ENCODE measurements at regions not wholly inside any gene's neighbourhood (a gene's known extent, or its start where the extent isn't known, plus 50 kb on each side); places are given as distances from the start of the nearest gene placed in this dataset.

DNA sequence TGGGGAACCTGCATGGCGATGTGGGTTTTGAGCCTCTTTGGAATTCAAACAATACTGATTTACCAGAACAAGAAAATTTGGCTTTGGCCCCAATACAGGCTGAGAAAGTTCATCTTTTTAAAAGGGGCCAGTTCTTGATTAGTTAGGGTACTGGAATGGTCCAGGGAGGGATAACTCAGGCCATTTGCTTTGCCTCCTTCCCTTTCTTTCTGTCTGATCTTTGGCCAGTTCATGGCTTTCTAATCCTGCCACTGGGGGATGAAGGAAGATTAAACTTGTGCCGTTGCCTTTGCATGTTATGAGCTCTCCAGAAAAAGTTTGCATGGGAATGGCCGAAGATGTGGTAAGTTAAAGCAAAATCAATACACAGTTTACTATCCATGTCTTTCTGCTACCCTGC lies 78.4 kb downstream of the ADAMTS15 start:
- TF ChIP-seq, protein P1, sequence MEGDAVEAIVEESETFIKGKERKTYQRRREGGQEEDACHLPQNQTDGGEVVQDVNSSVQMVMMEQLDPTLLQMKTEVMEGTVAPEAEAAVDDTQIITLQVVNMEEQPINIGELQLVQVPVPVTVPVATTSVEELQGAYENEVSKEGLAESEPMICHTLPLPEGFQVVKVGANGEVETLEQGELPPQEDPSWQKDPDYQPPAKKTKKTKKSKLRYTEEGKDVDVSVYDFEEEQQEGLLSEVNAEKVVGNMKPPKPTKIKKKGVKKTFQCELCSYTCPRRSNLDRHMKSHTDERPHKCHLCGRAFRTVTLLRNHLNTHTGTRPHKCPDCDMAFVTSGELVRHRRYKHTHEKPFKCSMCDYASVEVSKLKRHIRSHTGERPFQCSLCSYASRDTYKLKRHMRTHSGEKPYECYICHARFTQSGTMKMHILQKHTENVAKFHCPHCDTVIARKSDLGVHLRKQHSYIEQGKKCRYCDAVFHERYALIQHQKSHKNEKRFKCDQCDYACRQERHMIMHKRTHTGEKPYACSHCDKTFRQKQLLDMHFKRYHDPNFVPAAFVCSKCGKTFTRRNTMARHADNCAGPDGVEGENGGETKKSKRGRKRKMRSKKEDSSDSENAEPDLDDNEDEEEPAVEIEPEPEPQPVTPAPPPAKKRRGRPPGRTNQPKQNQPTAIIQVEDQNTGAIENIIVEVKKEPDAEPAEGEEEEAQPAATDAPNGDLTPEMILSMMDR (IDR thresholded peaks at IDR 0.05), result no peak
- no peak for ATAC-seq
- no peaks in the 10 kb centered on the region for H3K4me1 ChIP-seq
- H3K4me3 ChIP-seq, result no peak overlapping the region
- 93 to 95% methylated on average over 3 of the region's 3 CpGs for WGBS, 2 donors
- no peaks in the 10 kb centered on the region for H3K27me3 ChIP-seq
- FAIRE-seq, result no peak
- DNase-seq, result no peak
- no peak overlapping the region for H3K27ac ChIP-seq
- H3K36me3 ChIP-seq, result no peaks in the 10 kb centered on the region
- intact Hi-C loops (cut with DNase I), result no loop called here
- H3K9me3 ChIP-seq, result no peaks in the 10 kb centered on the region

DNA sequence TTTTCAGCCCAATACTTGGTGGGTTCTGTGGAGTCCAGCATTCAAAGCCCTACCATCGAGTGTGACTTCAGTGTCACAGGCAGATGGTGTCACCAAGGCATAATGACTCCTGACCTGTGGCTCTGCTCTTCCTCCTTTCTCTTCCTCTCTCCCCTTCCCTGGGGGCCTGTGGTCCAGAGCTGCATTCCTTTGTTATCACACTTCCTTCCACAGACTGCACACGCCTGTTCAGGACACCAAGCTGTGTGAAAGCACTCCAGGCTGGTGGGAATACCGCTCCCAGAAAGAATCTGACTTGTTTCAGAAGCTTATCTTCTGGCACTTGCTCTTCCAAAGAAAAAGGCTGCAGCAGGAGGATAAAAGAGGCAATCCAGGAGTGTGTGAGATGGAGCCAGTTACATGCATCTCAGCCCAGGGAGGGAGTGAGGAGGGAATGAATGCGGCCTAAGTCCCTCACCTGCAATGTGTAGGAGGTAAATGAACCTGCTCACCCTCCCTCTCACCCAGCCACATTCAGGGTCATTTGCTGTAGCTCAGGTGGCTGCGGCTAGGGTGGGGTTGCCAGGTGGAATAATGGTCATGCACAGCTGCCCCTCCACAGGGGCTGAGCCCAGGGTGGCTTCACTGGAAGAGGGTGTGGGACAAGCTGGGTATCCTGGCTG lies 79.3 kb downstream of the ADAMTS15 start:
- Histone ChIP-seq H3K27me3 (no peaks in the 10 kb centered on the region), H3K4me1 (no peaks in the 10 kb centered on the region), H3K36me3 (no peaks in the 10 kb centered on the region), H3K4me3 (no peak overlapping the region), H3K27ac (no peak overlapping the region), H3K9me3 (no peaks in the 10 kb centered on the region)
- DNase-seq, result no peak
- TF ChIP-seq, protein P1 (IDR thresholded peaks at IDR 0.05), result no peak
- intact Hi-C loops (cut with DNase I), result no loop called here
- no peak for FAIRE-seq
- peak in 3 of 4 donors; percentile 20 to 50 (median 39) for ATAC-seq
- 61 to 63% methylated on average over 5 of the region's 5 CpGs for WGBS, 2 donors

DNA sequence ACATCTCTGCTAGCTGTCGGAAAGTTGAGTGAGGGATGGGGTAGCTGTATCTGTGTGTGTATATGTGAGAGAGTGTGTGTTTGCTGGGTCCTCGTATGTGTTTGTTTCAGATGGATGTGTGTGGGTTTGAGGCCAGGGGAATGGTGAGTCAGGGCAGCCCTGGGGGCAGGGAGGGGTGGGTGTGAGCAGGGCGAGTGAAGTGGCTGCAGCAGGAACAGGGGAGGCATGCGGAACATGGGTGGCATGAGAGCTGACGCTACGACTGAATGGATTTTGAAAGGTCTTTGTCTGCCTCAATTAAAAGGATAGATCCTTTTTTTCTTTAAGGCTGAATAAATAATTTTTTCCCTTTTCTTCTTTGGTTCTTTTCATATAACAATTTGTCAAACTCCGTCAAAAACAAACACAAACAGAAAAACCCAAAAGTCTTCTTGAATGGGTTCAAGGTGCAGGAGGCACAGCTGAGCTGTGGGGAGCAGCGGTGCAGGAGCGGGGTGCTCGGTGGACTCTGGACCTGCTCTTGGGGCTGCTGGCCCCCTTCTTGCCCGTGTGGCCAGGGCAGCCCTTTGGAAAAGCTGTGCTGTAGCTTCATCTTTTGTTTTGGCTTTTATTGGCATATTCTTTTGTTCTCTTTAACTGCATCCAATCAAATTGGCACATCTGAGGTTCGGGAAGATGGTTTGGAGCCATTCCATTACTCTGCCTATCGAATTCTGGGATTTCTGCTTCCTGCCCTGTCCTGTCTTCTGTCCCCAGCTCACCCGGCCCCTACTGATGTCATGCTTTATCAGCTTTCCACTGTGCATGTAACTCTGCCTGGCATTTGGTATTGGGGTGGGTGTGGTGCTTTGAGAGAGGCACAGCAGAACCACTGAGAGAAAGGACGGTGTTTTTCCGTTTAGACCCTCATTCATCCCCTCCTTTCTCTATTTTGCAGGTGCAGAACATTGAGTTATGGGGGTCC lies 80.1 kb downstream of the ADAMTS15 start:
- Histone ChIP-seq H3K4me3 (no peak overlapping the region), H3K27ac (no peak overlapping the region), H3K27me3 (no peaks in the 10 kb centered on the region), H3K4me1 (no peaks in the 10 kb centered on the region), H3K36me3 (no peaks in the 10 kb centered on the region), H3K9me3 (no peaks in the 10 kb centered on the region)
- 75 to 77% methylated on average over 16 of the region's 16 CpGs for WGBS, 2 donors
- TF ChIP-seq, protein P1 (IDR thresholded peaks at IDR 0.05), result no peak
- FAIRE-seq (no peak), ATAC-seq (no peak), DNase-seq (no peak)
- intact Hi-C loops (cut with DNase I), result no loop called here

DNA sequence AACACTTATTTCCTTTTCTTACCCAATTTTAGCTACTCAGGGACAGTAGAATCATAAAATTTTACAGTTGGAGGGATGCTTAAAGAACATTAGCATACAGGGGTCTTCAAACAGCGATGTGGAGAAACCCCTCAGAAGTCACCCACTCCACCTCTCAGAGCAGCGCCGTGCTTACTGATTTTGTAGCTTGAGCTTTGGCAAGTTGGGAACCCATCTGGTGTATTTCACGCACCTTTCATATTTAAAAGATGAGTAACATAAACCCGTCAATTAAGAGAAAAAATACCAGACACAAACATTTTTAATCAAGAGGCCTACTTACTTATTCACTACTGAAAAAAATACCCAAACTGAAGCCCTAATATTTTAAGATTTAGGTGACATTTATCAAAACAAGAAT lies 80.9 kb downstream of the ADAMTS15 start:
- H3K9me3 ChIP-seq, result no peaks in the 10 kb centered on the region
- DNase-seq (no peak), FAIRE-seq (no peak), ATAC-seq (no peak)
- H3K27me3 ChIP-seq, result no peaks in the 10 kb centered on the region
- H3K36me3 ChIP-seq, result no peaks in the 10 kb centered on the region
- TF ChIP-seq, protein P1 (IDR thresholded peaks at IDR 0.05), result no peak
- no peaks in the 10 kb centered on the region for H3K4me1 ChIP-seq
- WGBS, 2 donors, result 60 to 75% methylated on average over 5 of the region's 5 CpGs
- no peak overlapping the region for H3K27ac ChIP-seq
- H3K4me3 ChIP-seq, result no peak overlapping the region
- intact Hi-C loops (cut with DNase I), result no loop called here

DNA sequence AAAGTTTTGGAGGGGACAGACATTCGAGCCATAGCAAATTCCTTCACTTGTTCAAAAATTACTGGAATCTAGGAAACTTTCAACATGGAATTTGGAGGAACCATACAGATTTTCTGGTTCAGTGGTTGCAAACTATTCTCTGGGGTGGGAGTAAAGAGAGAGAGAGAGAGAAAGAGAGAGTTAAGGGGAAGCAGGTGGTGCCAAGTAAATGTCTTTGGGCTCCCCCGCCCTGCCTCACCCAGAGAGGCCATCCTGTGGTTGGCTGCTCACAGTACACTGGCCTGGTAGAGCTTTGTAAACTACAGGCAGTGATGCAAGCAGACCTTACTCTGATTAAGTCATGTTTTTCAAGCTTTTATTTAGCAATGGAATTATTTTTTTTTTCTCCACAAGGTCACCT lies 82.6 kb downstream of the ADAMTS15 start:
- H3K27ac ChIP-seq, result no peak overlapping the region
- no peaks in the 10 kb centered on the region for H3K27me3 ChIP-seq
- no peaks in the 10 kb centered on the region for H3K4me1 ChIP-seq
- no peak for FAIRE-seq
- intact Hi-C loops (cut with DNase I), result no loop called here
- H3K9me3 ChIP-seq, result no peaks in the 10 kb centered on the region
- DNase-seq, result no peak
- WGBS, 2 donors, result 76 to 81% methylated on average over 2 of the region's 2 CpGs
- no peak for ATAC-seq
- H3K36me3 ChIP-seq, result no peaks in the 10 kb centered on the region
- TF ChIP-seq, protein P1 (IDR thresholded peaks at IDR 0.05), result no peak
- no peak overlapping the region for H3K4me3 ChIP-seq
